ENCODE measurements at regions not wholly inside any gene's neighbourhood (a gene's known extent, or its start where the extent isn't known, plus 50 kb on each side); places are given as distances from the start of the nearest gene placed in this dataset.

DNA sequence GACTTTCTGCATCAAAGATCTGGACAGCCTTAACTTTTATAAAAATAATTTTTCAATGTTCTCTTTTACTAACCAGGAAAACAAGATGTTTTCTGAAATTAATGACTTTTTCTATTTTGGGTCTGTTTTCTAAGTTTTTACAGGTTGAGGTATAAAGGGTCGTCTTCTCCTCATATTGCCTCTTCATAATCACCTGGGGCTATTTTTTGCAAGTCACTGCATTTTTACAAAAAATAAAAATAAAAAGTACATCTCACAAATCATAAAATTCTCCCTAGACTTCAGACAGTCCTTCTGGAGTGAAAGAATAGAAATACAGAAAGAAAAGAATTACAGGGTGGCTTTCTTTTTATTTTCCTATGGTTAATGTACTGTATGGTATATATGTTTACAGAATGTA lies 168.5 kb downstream of the PALM2AKAP2 start:
- TF ChIP-seq, protein P1, sequence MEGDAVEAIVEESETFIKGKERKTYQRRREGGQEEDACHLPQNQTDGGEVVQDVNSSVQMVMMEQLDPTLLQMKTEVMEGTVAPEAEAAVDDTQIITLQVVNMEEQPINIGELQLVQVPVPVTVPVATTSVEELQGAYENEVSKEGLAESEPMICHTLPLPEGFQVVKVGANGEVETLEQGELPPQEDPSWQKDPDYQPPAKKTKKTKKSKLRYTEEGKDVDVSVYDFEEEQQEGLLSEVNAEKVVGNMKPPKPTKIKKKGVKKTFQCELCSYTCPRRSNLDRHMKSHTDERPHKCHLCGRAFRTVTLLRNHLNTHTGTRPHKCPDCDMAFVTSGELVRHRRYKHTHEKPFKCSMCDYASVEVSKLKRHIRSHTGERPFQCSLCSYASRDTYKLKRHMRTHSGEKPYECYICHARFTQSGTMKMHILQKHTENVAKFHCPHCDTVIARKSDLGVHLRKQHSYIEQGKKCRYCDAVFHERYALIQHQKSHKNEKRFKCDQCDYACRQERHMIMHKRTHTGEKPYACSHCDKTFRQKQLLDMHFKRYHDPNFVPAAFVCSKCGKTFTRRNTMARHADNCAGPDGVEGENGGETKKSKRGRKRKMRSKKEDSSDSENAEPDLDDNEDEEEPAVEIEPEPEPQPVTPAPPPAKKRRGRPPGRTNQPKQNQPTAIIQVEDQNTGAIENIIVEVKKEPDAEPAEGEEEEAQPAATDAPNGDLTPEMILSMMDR (IDR thresholded peaks at IDR 0.05; ENCODE audit: insufficient read depth, low read depth, low read length) = no peak
- TF ChIP-seq EZH2 (IDR thresholded peaks at IDR 0.05; ENCODE audit: insufficient read depth, low read length) = no peak
